WTC11 (cell line): ENCODE measurements at regions not wholly inside any gene's neighbourhood (a gene's known extent, or its start where the extent isn't known, plus 50 kb on each side); places are given as distances from the start of the nearest gene placed in this dataset.

ENCODE experiments used
- ATAC-seq: fragments of 200-7000 bp; cut with Tn5 transposase; 2 replicates; pipeline ENCODE4 v1.10.0; 2021; ENCODE audit warnings: mild to moderate bottlenecking, moderate library complexity
- CTCF ChIA-PET: fragments of 300-600 bp; sonication (Branson Sonifier 250); formaldehyde crosslinking; loops from one replicate; lab custom pipeline; 2021; ENCODE audit warnings: antibody characterized with exemption; lab: Charles Lee
- POLR2A ChIA-PET: fragments of 350-600 bp; sonication (Branson Sonifier 250); formaldehyde crosslinking; loops from one replicate; lab custom pipeline; 2021; ENCODE audit warnings: antibody characterized with exemption; lab: Charles Lee
- DNase-seq: peaks from one replicate; pipeline ENCODE4 v3.0.0; 2021; ENCODE audit warnings: low spot score
- H3K27ac Mint-ChIP-seq: 2 replicates; pipeline ENCODE4 v1.8.0; 2021; ENCODE audit warnings: mixed read lengths
- H3K27me3 Mint-ChIP-seq: 2 replicates; pipeline ENCODE4 v1.8.0; 2021; ENCODE audit warnings: low read depth, mild to moderate bottlenecking, moderate library complexity, mixed read lengths
- H3K36me3 Mint-ChIP-seq: 2 replicates; pipeline ENCODE4 v1.8.0; 2021; ENCODE audit warnings: mixed read lengths
- H3K4me1 Mint-ChIP-seq: 2 replicates; pipeline ENCODE4 v1.8.0; 2022; ENCODE audit warnings: mixed read lengths
- H3K4me3 Mint-ChIP-seq: 2 replicates; pipeline ENCODE4 v1.8.0; 2021; ENCODE audit warnings: mild to moderate bottlenecking, moderate library complexity, mixed read lengths
- H3K9me3 Mint-ChIP-seq: 2 replicates; pipeline ENCODE4 v1.8.0; 2021; ENCODE audit warnings: mixed read lengths
- CBFB ChIP-seq: sonication (generic); formaldehyde crosslinking; IDR thresholded peaks from 2 replicates; pipeline ENCODE4 v1.8.1; 2022; ENCODE audit warnings: mild to moderate bottlenecking, low read depth, missing genetic modification reagents
- ELF4 ChIP-seq: sonication (generic); formaldehyde crosslinking; IDR thresholded peaks from 2 replicates; pipeline ENCODE4 v1.8.1; 2022; ENCODE audit warnings: low read depth, mild to moderate bottlenecking, moderate library complexity, missing genetic modification reagents
- ESRRA ChIP-seq: sonication (generic); formaldehyde crosslinking; IDR thresholded peaks from 2 replicates; pipeline ENCODE4 v1.8.1; 2022; ENCODE audit warnings: mild to moderate bottlenecking, missing genetic modification reagents, borderline replicate concordance
- JAZF1 ChIP-seq: fragments of 250-450 bp; sonication (Bioruptor Pico); IDR thresholded peaks from 2 replicates; pipeline ENCODE4 v1.9.0; 2021; ENCODE audit warnings: moderate library complexity, mild to moderate bottlenecking, inconsistent platforms
- KAT7 ChIP-seq: sonication (generic); formaldehyde crosslinking; IDR thresholded peaks from 2 replicates; pipeline ENCODE4 v1.8.1; 2023; ENCODE audit warnings: missing genetic modification reagents, mild to moderate bottlenecking, borderline replicate concordance
- MYBL2 ChIP-seq: sonication (generic); formaldehyde crosslinking; IDR thresholded peaks from 2 replicates; pipeline ENCODE4 v1.8.1; 2023; ENCODE audit warnings: mild to moderate bottlenecking, moderate library complexity, missing genetic modification reagents
- NFYB ChIP-seq: sonication (generic); formaldehyde crosslinking; conservative IDR thresholded peaks from 2 replicates; pipeline ENCODE4 v1.8.0; 2022; ENCODE audit warnings: low read depth, missing genetic modification reagents
- OVOL2 ChIP-seq: fragments of 250-450 bp; sonication (Bioruptor Pico); IDR thresholded peaks from 2 replicates; pipeline ENCODE4 v1.9.0; 2021; ENCODE audit warnings: mild to moderate bottlenecking, borderline replicate concordance
- PRRX2 ChIP-seq: fragments of 250-450 bp; sonication (Bioruptor Pico); IDR thresholded peaks from 2 replicates; pipeline ENCODE4 v1.8.0; 2021; ENCODE audit warnings: mild to moderate bottlenecking
- RELA ChIP-seq: sonication (generic); formaldehyde crosslinking; IDR thresholded peaks from 2 replicates; pipeline ENCODE4 v1.8.1; 2022; ENCODE audit warnings: missing genetic modification reagents, mild to moderate bottlenecking, borderline replicate concordance
- SMAD3 ChIP-seq: sonication (generic); formaldehyde crosslinking; IDR thresholded peaks from 2 replicates; pipeline ENCODE4 v1.8.0; 2022; ENCODE audit warnings: missing genetic modification reagents, mild to moderate bottlenecking, borderline replicate concordance
- SOX15 ChIP-seq: fragments of 250-450 bp; sonication (Bioruptor Pico); IDR thresholded peaks from 2 replicates; pipeline ENCODE4 v1.9.0; 2021; ENCODE audit warnings: mild to moderate bottlenecking
- TEAD1 ChIP-seq: sonication (generic); formaldehyde crosslinking; IDR thresholded peaks from 2 replicates; pipeline ENCODE4 v1.8.0; 2022; ENCODE audit warnings: mild to moderate bottlenecking, missing genetic modification reagents
- TEAD4 ChIP-seq: sonication (generic); formaldehyde crosslinking; IDR thresholded peaks from 2 replicates; pipeline ENCODE4 v1.8.0; 2022; ENCODE audit warnings: mild to moderate bottlenecking, missing genetic modification reagents
- ZBTB21 ChIP-seq: sonication (generic); formaldehyde crosslinking; IDR thresholded peaks from 2 replicates; pipeline ENCODE4 v1.8.1; 2023; ENCODE audit warnings: mild to moderate bottlenecking, missing genetic modification reagents, borderline replicate concordance
- ZNF232 ChIP-seq: sonication (generic); formaldehyde crosslinking; IDR thresholded peaks from 2 replicates; pipeline ENCODE4 v1.8.0; 2022; ENCODE audit warnings: mild to moderate bottlenecking, missing genetic modification reagents
- ZNF263 ChIP-seq: sonication (generic); formaldehyde crosslinking; IDR thresholded peaks from 2 replicates; pipeline ENCODE4 v1.8.1; 2022; ENCODE audit warnings: low read depth, mild to moderate bottlenecking, moderate library complexity, missing genetic modification reagents
- ZNF317 ChIP-seq: sonication (generic); formaldehyde crosslinking; IDR thresholded peaks from 2 replicates; pipeline ENCODE4 v1.8.1; 2023; ENCODE audit warnings: low read depth, mild to moderate bottlenecking, moderate library complexity, missing genetic modification reagents, borderline replicate concordance
- ZNF396 ChIP-seq: fragments of 250-450 bp; sonication (Bioruptor Pico); IDR thresholded peaks from 2 replicates; pipeline ENCODE4 v1.8.0; 2021; ENCODE audit warnings: mild to moderate bottlenecking, moderate library complexity, borderline replicate concordance
- ZNF416 ChIP-seq: fragments of 250-450 bp; sonication (Bioruptor Pico); IDR thresholded peaks from 2 replicates; pipeline ENCODE4 v1.9.0; 2021; ENCODE audit warnings: mild to moderate bottlenecking, inconsistent platforms
- ZNF671 ChIP-seq: fragments of 250-450 bp; sonication (Bioruptor Pico); IDR thresholded peaks from 2 replicates; pipeline ENCODE4 v1.8.0; 2021; ENCODE audit warnings: mild to moderate bottlenecking
- TF ChIP-seq, protein P1 (sequence below): sonication (generic); formaldehyde crosslinking; IDR thresholded peaks from 2 replicates; pipeline ENCODE4 v1.8.1; 2022; ENCODE audit warnings: low read depth, mild to moderate bottlenecking, moderate library complexity, missing genetic modification reagents, borderline replicate concordance
- TF ChIP-seq, protein P2 (sequence below): fragments of 250-450 bp; sonication (Bioruptor Pico); IDR thresholded peaks from 2 replicates; pipeline ENCODE4 v1.9.0; 2021; ENCODE audit warnings: moderate library complexity, mild to moderate bottlenecking, inconsistent platforms, borderline replicate concordance
- TF ChIP-seq, protein P3 (sequence below): sonication (generic); formaldehyde crosslinking; conservative IDR thresholded peaks from 2 replicates; pipeline ENCODE4 v1.8.1; 2022; ENCODE audit warnings: mild to moderate bottlenecking, missing genetic modification reagents
- TF ChIP-seq, protein P4 (sequence below): sonication (generic); formaldehyde crosslinking; IDR thresholded peaks from 2 replicates; pipeline ENCODE4 v1.8.0; 2022; ENCODE audit warnings: mild to moderate bottlenecking, missing genetic modification reagents
- TF ChIP-seq, protein P5 (sequence below): sonication (generic); formaldehyde crosslinking; IDR thresholded peaks from 2 replicates; pipeline ENCODE4 v1.8.1; 2022; ENCODE audit warnings: missing genetic modification reagents, borderline replicate concordance
- TF ChIP-seq, protein P6 (sequence below): sonication (generic); formaldehyde crosslinking; conservative IDR thresholded peaks from 2 replicates; pipeline ENCODE4 v1.8.1; 2023; ENCODE audit warnings: mild to moderate bottlenecking, low read depth, missing genetic modification reagents, moderate library complexity
- TF ChIP-seq, protein P7 (sequence below): fragments of 250-450 bp; sonication (Bioruptor Pico); IDR thresholded peaks from 2 replicates; pipeline ENCODE4 v1.8.0; 2021; ENCODE audit warnings: mild to moderate bottlenecking

DNA sequence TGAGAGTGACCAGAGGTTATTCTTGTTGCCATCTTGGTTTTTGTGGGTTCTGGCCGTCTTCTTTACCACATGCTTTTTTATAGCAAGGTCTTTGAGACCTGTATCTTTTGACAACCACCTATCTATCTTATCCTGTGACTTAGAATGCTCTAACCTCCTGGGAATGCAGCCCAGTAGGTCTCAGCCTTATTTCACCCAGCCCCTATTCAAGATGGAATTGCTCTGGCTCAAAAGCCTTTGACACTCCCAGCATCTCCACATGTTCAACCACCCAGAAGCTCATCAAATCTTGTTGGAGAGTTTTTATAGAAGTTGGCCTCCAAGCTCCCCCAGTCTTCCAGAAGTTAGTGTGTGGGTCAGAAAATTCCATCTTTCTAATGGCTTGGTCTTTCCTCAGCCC lies 464.3 kb upstream of the NRP1 start:
- Mint-ChIP-seq H3K4me1 (peaks cover 16% of the 10 kb centered on the region), H3K4me3 (no peak overlapping the region), H3K27ac (no peak overlapping the region), H3K9me3 (peaks cover 8% of the 10 kb centered on the region), H3K36me3 (no peaks in the 10 kb centered on the region), H3K27me3 (no peaks in the 10 kb centered on the region)
- POLR2A ChIA-PET, result no interaction called here
- ATAC-seq (no peak), DNase-seq (no peak)
- CTCF ChIA-PET, result no interaction called here
- no peak for TF ChIP-seq TEAD4 (CRISPR knock-in tag)
- no peak for TF ChIP-seq ZNF416 (CRISPR knock-in tag)
- no peak for TF ChIP-seq MYBL2
- TF ChIP-seq, protein P1, sequence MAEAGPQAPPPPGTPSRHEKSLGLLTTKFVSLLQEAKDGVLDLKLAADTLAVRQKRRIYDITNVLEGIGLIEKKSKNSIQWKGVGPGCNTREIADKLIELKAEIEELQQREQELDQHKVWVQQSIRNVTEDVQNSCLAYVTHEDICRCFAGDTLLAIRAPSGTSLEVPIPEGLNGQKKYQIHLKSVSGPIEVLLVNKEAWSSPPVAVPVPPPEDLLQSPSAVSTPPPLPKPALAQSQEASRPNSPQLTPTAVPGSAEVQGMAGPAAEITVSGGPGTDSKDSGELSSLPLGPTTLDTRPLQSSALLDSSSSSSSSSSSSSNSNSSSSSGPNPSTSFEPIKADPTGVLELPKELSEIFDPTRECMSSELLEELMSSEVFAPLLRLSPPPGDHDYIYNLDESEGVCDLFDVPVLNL, result no peak
- TF ChIP-seq, protein P2, sequence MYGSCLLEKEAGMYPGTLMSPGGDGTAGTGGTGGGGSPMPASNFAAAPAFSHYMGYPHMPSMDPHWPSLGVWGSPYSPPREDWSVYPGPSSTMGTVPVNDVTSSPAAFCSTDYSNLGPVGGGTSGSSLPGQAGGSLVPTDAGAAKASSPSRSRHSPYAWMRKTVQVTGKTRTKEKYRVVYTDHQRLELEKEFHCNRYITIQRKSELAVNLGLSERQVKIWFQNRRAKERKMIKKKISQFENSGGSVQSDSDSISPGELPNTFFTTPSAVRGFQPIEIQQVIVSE, result no peak
- no peak for TF ChIP-seq PRRX2 (CRISPR knock-in tag)
- no peak for TF ChIP-seq ZNF263 (CRISPR knock-in tag)
- TF ChIP-seq ESRRA (CRISPR knock-in tag), result no peak
- no peak for TF ChIP-seq SOX15
- TF ChIP-seq SMAD3 (CRISPR knock-in tag), result no peak
- TF ChIP-seq ELF4 (CRISPR knock-in tag), result no peak
- no peak for TF ChIP-seq TEAD1 (CRISPR knock-in tag)
- TF ChIP-seq RELA (CRISPR knock-in tag), result no peak
- no peak for TF ChIP-seq JAZF1 (CRISPR knock-in tag)
- no peak for TF ChIP-seq OVOL2 (CRISPR knock-in tag)
- TF ChIP-seq, protein P3, sequence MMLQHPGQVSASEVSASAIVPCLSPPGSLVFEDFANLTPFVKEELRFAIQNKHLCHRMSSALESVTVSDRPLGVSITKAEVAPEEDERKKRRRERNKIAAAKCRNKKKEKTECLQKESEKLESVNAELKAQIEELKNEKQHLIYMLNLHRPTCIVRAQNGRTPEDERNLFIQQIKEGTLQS, result no peak
- no peak for TF ChIP-seq KAT7 (CRISPR knock-in tag)
- no peak for TF ChIP-seq ZNF317 (CRISPR knock-in tag)
- TF ChIP-seq, protein P4, sequence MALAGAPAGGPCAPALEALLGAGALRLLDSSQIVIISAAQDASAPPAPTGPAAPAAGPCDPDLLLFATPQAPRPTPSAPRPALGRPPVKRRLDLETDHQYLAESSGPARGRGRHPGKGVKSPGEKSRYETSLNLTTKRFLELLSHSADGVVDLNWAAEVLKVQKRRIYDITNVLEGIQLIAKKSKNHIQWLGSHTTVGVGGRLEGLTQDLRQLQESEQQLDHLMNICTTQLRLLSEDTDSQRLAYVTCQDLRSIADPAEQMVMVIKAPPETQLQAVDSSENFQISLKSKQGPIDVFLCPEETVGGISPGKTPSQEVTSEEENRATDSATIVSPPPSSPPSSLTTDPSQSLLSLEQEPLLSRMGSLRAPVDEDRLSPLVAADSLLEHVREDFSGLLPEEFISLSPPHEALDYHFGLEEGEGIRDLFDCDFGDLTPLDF (CRISPR knock-in tag), result no peak
- no peak for TF ChIP-seq ZBTB21

DNA sequence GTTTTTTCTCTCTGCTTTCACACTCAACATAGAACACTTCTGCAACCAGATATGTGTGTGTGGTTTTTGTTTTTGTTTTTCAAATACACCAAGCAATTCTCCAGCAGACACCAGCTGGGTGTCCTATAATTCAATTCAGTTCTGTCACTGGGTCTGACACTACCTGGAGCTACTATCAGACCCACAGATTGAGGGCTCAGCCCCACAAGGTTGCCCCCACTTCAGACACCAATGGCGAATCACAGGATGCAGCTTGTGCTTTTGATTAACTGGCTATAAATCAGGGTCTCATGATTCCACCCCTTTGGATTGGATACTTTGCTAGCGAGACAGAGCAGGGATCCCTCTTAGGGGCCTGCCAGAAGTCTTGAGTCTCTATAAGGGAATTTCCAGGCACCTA lies 462.2 kb upstream of the NRP1 start:
- H3K9me3 Mint-ChIP-seq, result peaks cover 8% of the 10 kb centered on the region
- H3K4me3 Mint-ChIP-seq, result no peak overlapping the region
- ATAC-seq (no peak), DNase-seq (no peak)
- POLR2A ChIA-PET, result no interaction called here
- CTCF ChIA-PET, result interaction anchor here (0.6 kb wide), 1 partner anchor 221 kb away, joined by 3 read pairs; no protein-coding TSS in a partner anchor
- H3K36me3 Mint-ChIP-seq, result no peaks in the 10 kb centered on the region
- no peak overlapping the region for H3K27ac Mint-ChIP-seq
- H3K27me3 Mint-ChIP-seq, result no peaks in the 10 kb centered on the region
- H3K4me1 Mint-ChIP-seq, result peaks cover 16% of the 10 kb centered on the region
- TF ChIP-seq ZNF396, result no peak
- no peak for TF ChIP-seq NFYB (CRISPR knock-in tag)
- TF ChIP-seq CBFB (CRISPR knock-in tag), result no peak
- TF ChIP-seq TEAD1 (CRISPR knock-in tag), result no peak
- TF ChIP-seq, protein P4 (CRISPR knock-in tag), result no peak
- no peak for TF ChIP-seq JAZF1 (CRISPR knock-in tag)
- TF ChIP-seq ZNF671, result no peak
- TF ChIP-seq, protein P5, sequence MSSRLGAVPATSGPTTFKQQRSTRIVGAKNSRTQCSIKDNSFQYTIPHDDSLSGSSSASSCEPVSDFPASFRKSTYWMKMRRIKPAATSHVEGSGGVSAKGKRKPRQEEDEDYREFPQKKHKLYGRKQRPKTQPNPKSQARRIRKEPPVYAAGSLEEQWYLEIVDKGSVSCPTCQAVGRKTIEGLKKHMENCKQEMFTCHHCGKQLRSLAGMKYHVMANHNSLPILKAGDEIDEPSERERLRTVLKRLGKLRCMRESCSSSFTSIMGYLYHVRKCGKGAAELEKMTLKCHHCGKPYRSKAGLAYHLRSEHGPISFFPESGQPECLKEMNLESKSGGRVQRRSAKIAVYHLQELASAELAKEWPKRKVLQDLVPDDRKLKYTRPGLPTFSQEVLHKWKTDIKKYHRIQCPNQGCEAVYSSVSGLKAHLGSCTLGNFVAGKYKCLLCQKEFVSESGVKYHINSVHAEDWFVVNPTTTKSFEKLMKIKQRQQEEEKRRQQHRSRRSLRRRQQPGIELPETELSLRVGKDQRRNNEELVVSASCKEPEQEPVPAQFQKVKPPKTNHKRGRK (CRISPR knock-in tag), result no peak
- TF ChIP-seq, protein P6, sequence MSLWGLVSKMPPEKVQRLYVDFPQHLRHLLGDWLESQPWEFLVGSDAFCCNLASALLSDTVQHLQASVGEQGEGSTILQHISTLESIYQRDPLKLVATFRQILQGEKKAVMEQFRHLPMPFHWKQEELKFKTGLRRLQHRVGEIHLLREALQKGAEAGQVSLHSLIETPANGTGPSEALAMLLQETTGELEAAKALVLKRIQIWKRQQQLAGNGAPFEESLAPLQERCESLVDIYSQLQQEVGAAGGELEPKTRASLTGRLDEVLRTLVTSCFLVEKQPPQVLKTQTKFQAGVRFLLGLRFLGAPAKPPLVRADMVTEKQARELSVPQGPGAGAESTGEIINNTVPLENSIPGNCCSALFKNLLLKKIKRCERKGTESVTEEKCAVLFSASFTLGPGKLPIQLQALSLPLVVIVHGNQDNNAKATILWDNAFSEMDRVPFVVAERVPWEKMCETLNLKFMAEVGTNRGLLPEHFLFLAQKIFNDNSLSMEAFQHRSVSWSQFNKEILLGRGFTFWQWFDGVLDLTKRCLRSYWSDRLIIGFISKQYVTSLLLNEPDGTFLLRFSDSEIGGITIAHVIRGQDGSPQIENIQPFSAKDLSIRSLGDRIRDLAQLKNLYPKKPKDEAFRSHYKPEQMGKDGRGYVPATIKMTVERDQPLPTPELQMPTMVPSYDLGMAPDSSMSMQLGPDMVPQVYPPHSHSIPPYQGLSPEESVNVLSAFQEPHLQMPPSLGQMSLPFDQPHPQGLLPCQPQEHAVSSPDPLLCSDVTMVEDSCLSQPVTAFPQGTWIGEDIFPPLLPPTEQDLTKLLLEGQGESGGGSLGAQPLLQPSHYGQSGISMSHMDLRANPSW (CRISPR knock-in tag), result no peak
- no peak for TF ChIP-seq ZNF317 (CRISPR knock-in tag)
- no peak for TF ChIP-seq ZNF232
- TF ChIP-seq, protein P7, sequence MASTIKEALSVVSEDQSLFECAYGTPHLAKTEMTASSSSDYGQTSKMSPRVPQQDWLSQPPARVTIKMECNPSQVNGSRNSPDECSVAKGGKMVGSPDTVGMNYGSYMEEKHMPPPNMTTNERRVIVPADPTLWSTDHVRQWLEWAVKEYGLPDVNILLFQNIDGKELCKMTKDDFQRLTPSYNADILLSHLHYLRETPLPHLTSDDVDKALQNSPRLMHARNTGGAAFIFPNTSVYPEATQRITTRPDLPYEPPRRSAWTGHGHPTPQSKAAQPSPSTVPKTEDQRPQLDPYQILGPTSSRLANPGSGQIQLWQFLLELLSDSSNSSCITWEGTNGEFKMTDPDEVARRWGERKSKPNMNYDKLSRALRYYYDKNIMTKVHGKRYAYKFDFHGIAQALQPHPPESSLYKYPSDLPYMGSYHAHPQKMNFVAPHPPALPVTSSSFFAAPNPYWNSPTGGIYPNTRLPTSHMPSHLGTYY, result no peak
